ENCODE measurements at regions not wholly inside any gene's neighbourhood (a gene's known extent, or its start where the extent isn't known, plus 50 kb on each side); places are given as distances from the start of the nearest gene placed in this dataset.

GRCh38 chr9:96135753-96136290, 166.2 kb downstream of the HSD17B3 start:
- Mint-ChIP-seq H3K9me3 (ENCODE audit: unreplicated experiment) (no peaks in the 10 kb centered on the region), H3K4me3 (ENCODE audit: unreplicated experiment) (no peak overlapping the region), H3K27me3 (ENCODE audit: unreplicated experiment) (no peaks in the 10 kb centered on the region), H3K27ac (ENCODE audit: unreplicated experiment) (peak overlapping the region; percentile 78), H3K36me3 (ENCODE audit: unreplicated experiment) (no peaks in the 10 kb centered on the region), H3K4me1 (ENCODE audit: unreplicated experiment) (peaks cover 73% of the 10 kb centered on the region)
- DNase-seq (ENCODE audit: extremely low spot score, unreplicated experiment): no peak
- no peak for TF ChIP-seq CTCF (IDR thresholded peaks at IDR 0.05)

- Mint-ChIP-seq H3K4me3 (ENCODE audit: unreplicated experiment) (no peak overlapping the region), H3K4me1 (ENCODE audit: unreplicated experiment) (peaks cover 67% of the 10 kb centered on the region), H3K36me3 (ENCODE audit: unreplicated experiment) (no peaks in the 10 kb centered on the region), H3K9me3 (ENCODE audit: unreplicated experiment) (no peaks in the 10 kb centered on the region), H3K27me3 (ENCODE audit: unreplicated experiment) (no peaks in the 10 kb centered on the region), H3K27ac (ENCODE audit: unreplicated experiment) (peak overlapping the region; percentile 78)
- DNase-seq (ENCODE audit: extremely low spot score, unreplicated experiment): no peak
- no peak for TF ChIP-seq CTCF (IDR thresholded peaks at IDR 0.05)
Measured at GRCh38 chr9:96135076-96135752, 166.8 kb downstream of the HSD17B3 start.

GRCh38 chr9:96133321-96134021, 168.5 kb downstream of the HSD17B3 start:
- Mint-ChIP-seq H3K9me3 (ENCODE audit: unreplicated experiment) (no peaks in the 10 kb centered on the region), H3K27me3 (ENCODE audit: unreplicated experiment) (peaks cover 1% of the 10 kb centered on the region), H3K36me3 (ENCODE audit: unreplicated experiment) (no peaks in the 10 kb centered on the region), H3K27ac (ENCODE audit: unreplicated experiment) (no peak overlapping the region), H3K4me1 (ENCODE audit: unreplicated experiment) (peaks cover 50% of the 10 kb centered on the region), H3K4me3 (ENCODE audit: unreplicated experiment) (no peak overlapping the region)
- no peak for TF ChIP-seq CTCF (IDR thresholded peaks at IDR 0.05)
- no peak for DNase-seq (ENCODE audit: extremely low spot score, unreplicated experiment)

GRCh38 chr9:96131825-96132224, 170.2 kb downstream of the HSD17B3 start:
- H3K36me3 Mint-ChIP-seq (ENCODE audit: unreplicated experiment): no peaks in the 10 kb centered on the region
- H3K27me3 Mint-ChIP-seq (ENCODE audit: unreplicated experiment): peaks cover 6% of the 10 kb centered on the region
- no peaks in the 10 kb centered on the region for H3K9me3 Mint-ChIP-seq (ENCODE audit: unreplicated experiment)
- TF ChIP-seq CTCF (IDR thresholded peaks at IDR 0.05): no peak
- no peak overlapping the region for H3K4me3 Mint-ChIP-seq (ENCODE audit: unreplicated experiment)
- H3K27ac Mint-ChIP-seq (ENCODE audit: unreplicated experiment): no peak overlapping the region
- H3K4me1 Mint-ChIP-seq (ENCODE audit: unreplicated experiment): peaks cover 42% of the 10 kb centered on the region
- no peak for DNase-seq (ENCODE audit: extremely low spot score, unreplicated experiment)

- Mint-ChIP-seq H3K27ac (ENCODE audit: unreplicated experiment) (no peak overlapping the region), H3K36me3 (ENCODE audit: unreplicated experiment) (no peaks in the 10 kb centered on the region), H3K4me1 (ENCODE audit: unreplicated experiment) (peaks cover 42% of the 10 kb centered on the region), H3K9me3 (ENCODE audit: unreplicated experiment) (no peaks in the 10 kb centered on the region), H3K4me3 (ENCODE audit: unreplicated experiment) (no peak overlapping the region), H3K27me3 (ENCODE audit: unreplicated experiment) (peaks cover 6% of the 10 kb centered on the region)
- no peak for DNase-seq (ENCODE audit: extremely low spot score, unreplicated experiment)
- no peak for TF ChIP-seq CTCF (IDR thresholded peaks at IDR 0.05)
Measured at GRCh38 chr9:96130970-96131369, 171.0 kb downstream of the HSD17B3 start.

Data from osteocyte (in vitro differentiated cells).